Psoas muscle (tissue), 7 donors: ENCODE measurements at regions not wholly inside any gene's neighbourhood (a gene's known extent, or its start where the extent isn't known, plus 50 kb on each side); places are given as distances from the start of the nearest gene placed in this dataset.

Experiments used
- ATAC-seq, 4 donors: fragments of 200-7000 bp; cut with Tn5 transposase; one replicate each; pipeline ENCODE4 v1.9.1; 2020; ENCODE audit warnings: moderate library complexity in 3 of 4, mild to moderate bottlenecking in 2 of 4
- DNase-seq, 2 donors: peaks; one replicate each; pipeline ENCODE4 v3.0.0-alpha.2; 2020
- H3K27ac ChIP-seq: fragments of 200-600 bp; one replicate; pipeline ENCODE4 v1.8.0; 2022
- H3K27me3 ChIP-seq, 3 donors: fragments of 200-600 bp in 1 of 3; one replicate each; pipeline versions ENCODE4 v1.6.1 to v1.8.0; 2013 to 2022; ENCODE audit warnings: low read length in 2 of 3, mild to moderate bottlenecking in 2 of 3, moderate library complexity in 1 of 3; ENCODE audit not compliant: insufficient read depth in 3 of 3
- H3K36me3 ChIP-seq, 2 donors: fragments of 200-600 bp in 1 of 2; one replicate each; pipeline versions ENCODE4 v1.6.1 to v1.8.0; 2013 to 2022; ENCODE audit warnings: low read depth in 1 of 2, mild to moderate bottlenecking in 1 of 2, moderate library complexity in 1 of 2; ENCODE audit not compliant: insufficient read depth in 1 of 2
- H3K4me1 ChIP-seq: fragments of 200-600 bp; one replicate; pipeline ENCODE4 v1.8.0; 2022
- H3K4me3 ChIP-seq: fragments of 200-600 bp; one replicate; pipeline ENCODE4 v1.8.0; 2022; ENCODE audit warnings: mild to moderate bottlenecking
- H3K9me3 ChIP-seq: fragments of 200-600 bp; one replicate; pipeline ENCODE4 v1.8.0; 2022
- CTCF ChIP-seq: fragments of 200-600 bp; IDR thresholded peaks from one replicate; pipeline ENCODE4 v1.8.0; 2022; ENCODE audit warnings: antibody characterized with exemption
- WGBS, 3 donors: extraction: QIAGEN DNeasy Blood & Tissue Kit; methylation state at CpG; one replicate each; pipeline versions ENCODE4 v1.1.6 to v1.1.7; 2013; 5-methylcytosine and 5-hydroxymethylcytosine counted together
- intact Hi-C, 2 donors: fragments of 100-400 bp; cut with DNase I; formaldehyde crosslinking; loops; one replicate each; pipeline versions ENCODE4 v1.11.0 to v1.14.2; 2022
- donor health status: healthy with polysubstance abuse.
- donor health status: DM: no; HTN: no; CAD: no; lungs with moderate emphysema.
- donor health status: Bipolar disorder and iron deficiency.
- donor health status: healthy.
- donor health status: DM: yes; HTN: yes; CAD: no.
- donor health status: DM: no; HTN: no; CAD: no.
- donor health status: DM: yes; HTN: yes; CAD: no.

DNA sequence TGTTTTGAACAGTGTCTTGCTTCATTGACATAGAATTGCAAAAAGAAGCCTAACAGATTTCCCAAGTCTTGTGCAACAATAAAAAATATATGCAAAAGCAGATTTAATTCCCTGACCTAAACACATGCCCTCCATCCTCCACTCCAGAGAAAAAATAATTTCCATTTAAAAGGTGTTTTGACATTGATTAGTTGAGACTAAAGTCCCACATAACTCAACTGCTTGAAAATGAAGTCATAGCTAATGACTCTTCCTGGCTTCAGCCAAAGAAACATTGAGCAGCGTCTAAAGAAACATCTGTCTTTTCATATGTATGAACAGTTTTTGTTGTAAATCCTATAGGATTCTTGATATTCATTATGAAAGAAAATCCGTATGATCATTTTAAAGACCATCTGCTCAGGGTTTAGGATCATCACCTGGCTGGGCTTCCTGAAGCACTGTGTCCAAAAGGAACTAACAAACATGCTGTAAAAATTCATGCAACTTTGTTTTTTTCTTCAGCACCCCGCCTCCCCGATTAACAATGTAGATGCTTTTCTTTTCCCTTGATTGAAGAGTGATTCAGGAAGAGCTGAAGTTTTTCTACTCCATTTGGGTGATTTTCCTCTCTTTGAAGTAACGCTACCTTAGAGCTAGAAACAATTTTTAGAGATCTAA is 273.4 kb downstream of the HS3ST1 start:
- no peak for TF ChIP-seq CTCF
- no peak for DNase-seq
- H3K36me3 ChIP-seq: no peaks in the 10 kb centered on the region
- H3K27ac ChIP-seq: no peak overlapping the region
- WGBS, 3 donors: 56 to 69% (median 60%) methylated on average over 5 of the region's 5 CpGs
- no peak overlapping the region for H3K4me3 ChIP-seq
- ATAC-seq: no peak
- no peaks in the 10 kb centered on the region for H3K4me1 ChIP-seq
- intact Hi-C loops: no loop called here
- H3K9me3 ChIP-seq: no peaks in the 10 kb centered on the region
- no peaks in the 10 kb centered on the region for H3K27me3 ChIP-seq

DNA sequence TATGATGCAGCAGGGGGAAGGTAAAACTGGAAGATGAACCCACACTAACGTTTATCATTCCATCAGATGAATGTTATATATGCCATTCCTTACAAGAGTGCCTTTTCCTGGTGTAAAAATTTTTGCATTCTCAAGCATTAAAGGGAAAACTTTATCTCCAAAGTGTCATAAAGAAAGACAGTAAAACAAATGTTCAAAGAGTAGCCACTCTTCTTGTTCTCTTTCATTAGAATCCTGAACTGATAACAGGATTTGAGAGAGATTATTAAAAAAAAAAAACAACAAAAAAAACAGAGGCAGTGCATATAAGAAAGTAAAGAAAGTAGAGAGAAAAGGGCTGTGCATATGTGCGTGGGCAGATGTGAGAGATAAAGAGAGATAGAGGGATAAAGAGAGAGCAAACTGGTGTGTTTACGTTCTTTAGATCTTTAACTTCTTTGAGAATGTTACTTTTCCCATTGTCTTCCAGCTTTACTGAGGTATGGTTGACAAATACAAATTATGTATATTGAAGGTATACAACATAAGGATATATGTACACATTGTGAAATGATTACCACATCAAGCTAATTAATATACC is 275.4 kb downstream of the HS3ST1 start:
- ATAC-seq (no peak), DNase-seq (no peak)
- intact Hi-C loops: no loop called here
- no peak overlapping the region for H3K27ac ChIP-seq
- no peak overlapping the region for H3K4me3 ChIP-seq
- H3K9me3 ChIP-seq: no peaks in the 10 kb centered on the region
- no peaks in the 10 kb centered on the region for H3K36me3 ChIP-seq
- no peaks in the 10 kb centered on the region for H3K4me1 ChIP-seq
- no peak for TF ChIP-seq CTCF
- H3K27me3 ChIP-seq: peaks cover 0 to 2% (median 0%) of the 10 kb centered on the region in 3 donors
- 59 to 70% (median 66%) methylated on average over 3 of the region's 3 CpGs for WGBS, 3 donors

- Histone ChIP-seq H3K27me3 (peaks cover 0 to 2% (median 0%) of the 10 kb centered on the region in 3 donors), H3K27ac (no peak overlapping the region), H3K4me3 (no peak overlapping the region), H3K36me3 (no peaks in the 10 kb centered on the region), H3K9me3 (no peaks in the 10 kb centered on the region), H3K4me1 (no peaks in the 10 kb centered on the region)
- no peak for ATAC-seq
- no peak for DNase-seq
- no peak for TF ChIP-seq CTCF
- intact Hi-C loops: no loop called here
- 80 to 84% (median 82%) methylated on average over 2 of the region's 2 CpGs for WGBS, 3 donors
These were observed 276.0 kb downstream of the HS3ST1 start for GRCh38 chr4:11152684-11153083.

DNA sequence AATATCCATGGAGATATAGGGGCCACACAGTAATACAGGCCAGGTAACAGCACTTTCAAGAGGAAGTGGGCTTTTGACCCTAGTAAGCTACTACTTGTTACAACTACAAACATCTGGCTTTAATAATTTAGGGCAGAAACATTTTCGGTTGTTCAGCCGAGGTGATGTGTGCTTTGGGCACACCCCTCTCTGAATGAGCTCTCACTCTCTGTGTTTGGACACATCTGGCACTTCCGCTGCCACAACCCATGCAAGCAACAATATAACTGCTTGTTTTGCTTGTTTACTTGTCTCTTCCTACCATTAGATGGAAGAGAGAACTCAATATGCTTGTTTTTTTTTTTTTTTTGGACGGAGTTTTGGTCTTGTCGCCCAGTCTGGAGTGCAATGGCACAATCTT is 277.2 kb downstream of the HS3ST1 start:
- DNase-seq (no peak), ATAC-seq (no peak)
- Histone ChIP-seq H3K27ac (no peak overlapping the region), H3K4me3 (no peak overlapping the region), H3K4me1 (no peaks in the 10 kb centered on the region), H3K9me3 (no peaks in the 10 kb centered on the region), H3K36me3 (no peaks in the 10 kb centered on the region), H3K27me3 (peaks cover 0 to 2% (median 0%) of the 10 kb centered on the region in 3 donors)
- intact Hi-C loops: no loop called here
- WGBS, 3 donors: 74 to 81% (median 76%) methylated on average over 5 of the region's 5 CpGs
- TF ChIP-seq CTCF: no peak
